HG03354 (cell line): ENCODE measurements at regions not wholly inside any gene's neighbourhood (a gene's known extent, or its start where the extent isn't known, plus 50 kb on each side); places are given as distances from the start of the nearest gene placed in this dataset.

ENCODE experiments used
- ATAC-seq: cut with Tn5 transposase; IDR thresholded peaks from one replicate; pipeline ENCODE4 v1.9.1; 2021; ENCODE audit warnings: mild to moderate bottlenecking; ENCODE audit not compliant: unreplicated experiment, poor library complexity, severe bottlenecking

DNA sequence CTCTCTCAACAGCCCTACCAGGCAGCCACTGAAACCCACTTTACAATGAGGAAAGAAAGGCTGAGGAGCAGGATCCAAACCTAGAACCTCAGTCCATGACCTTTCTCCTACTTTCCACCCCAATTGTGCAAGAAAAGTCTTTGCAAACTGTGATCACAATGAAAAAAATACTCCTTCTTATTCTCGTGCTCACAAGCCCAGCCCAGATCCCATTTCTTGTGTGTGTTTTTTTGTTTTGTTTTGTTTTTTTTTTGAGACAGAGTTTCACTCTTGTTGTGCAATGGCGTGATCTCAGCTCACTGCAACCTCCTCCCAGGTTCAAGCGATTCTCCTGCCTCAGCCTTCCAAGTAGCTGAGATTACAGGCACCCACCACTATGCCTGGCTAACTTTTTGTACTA is 97.7 kb downstream of the CRYAA start:
- ATAC-seq = no peak

GRCh38 chr21:43262427-43262826 is 93.6 kb downstream of the CRYAA start:
- ATAC-seq = no peak
